ENCODE measurements at regions not wholly inside any gene's neighbourhood (a gene's known extent, or its start where the extent isn't known, plus 50 kb on each side); places are given as distances from the start of the nearest gene placed in this dataset.

DNA sequence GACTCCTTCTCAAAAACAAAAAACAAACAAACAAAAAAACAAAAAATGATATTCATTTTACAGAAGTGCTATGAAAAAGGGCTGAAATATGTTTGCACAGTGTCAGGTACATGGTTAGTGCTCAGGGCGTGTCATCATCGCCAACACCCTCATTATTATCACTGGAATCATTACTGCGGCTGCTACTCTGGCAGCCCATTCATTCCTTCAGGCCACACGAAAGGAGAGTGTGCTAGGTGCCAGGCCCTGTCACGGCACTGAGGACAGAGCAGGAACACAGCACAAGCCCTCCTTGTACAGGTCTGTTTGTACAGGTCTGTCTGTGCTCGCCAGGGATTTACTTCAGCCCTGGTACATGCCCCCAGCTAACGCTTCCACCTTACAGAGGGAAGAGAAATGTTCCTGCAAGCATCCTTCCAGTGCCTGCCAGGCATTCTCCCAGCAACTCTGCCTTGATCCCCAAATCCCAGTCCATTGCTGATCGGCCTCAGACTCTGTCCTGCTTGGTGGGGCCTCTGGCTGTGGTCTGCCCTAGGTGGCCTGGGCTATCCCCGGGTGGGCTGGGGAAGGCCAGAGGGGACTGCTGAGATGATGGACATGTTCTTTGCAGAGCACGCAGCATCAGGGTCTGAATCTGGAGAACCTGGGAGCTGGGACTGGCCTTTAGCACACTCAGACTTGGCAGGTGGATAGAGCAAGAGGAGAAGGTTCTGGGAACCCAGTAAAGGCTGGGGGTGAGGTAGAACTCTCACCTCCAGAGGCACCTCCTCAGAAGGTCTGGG, 210.7 kb downstream of the URI1 start:
- TF ChIP-seq, protein P1, sequence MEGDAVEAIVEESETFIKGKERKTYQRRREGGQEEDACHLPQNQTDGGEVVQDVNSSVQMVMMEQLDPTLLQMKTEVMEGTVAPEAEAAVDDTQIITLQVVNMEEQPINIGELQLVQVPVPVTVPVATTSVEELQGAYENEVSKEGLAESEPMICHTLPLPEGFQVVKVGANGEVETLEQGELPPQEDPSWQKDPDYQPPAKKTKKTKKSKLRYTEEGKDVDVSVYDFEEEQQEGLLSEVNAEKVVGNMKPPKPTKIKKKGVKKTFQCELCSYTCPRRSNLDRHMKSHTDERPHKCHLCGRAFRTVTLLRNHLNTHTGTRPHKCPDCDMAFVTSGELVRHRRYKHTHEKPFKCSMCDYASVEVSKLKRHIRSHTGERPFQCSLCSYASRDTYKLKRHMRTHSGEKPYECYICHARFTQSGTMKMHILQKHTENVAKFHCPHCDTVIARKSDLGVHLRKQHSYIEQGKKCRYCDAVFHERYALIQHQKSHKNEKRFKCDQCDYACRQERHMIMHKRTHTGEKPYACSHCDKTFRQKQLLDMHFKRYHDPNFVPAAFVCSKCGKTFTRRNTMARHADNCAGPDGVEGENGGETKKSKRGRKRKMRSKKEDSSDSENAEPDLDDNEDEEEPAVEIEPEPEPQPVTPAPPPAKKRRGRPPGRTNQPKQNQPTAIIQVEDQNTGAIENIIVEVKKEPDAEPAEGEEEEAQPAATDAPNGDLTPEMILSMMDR (IDR thresholded peaks at IDR 0.05) = no peak
- no peak for TF ChIP-seq POLR2A (IDR thresholded peaks at IDR 0.05)
- TF ChIP-seq EP300 (IDR thresholded peaks at IDR 0.05) = no peak

All from tibial nerve (tissue), 4 donors.